Upper lobe of right lung (tissue), 1 donor: ENCODE measurements at regions not wholly inside any gene's neighbourhood (a gene's known extent, or its start where the extent isn't known, plus 50 kb on each side); places are given as distances from the start of the nearest gene placed in this dataset.

Source experiments
- ATAC-seq: fragments of 200-7000 bp; cut with Tn5 transposase; one replicate; pipeline ENCODE4 v1.9.1; 2020; ENCODE audit warnings: mild to moderate bottlenecking, moderate library complexity
- DNase-seq: peaks from one replicate; pipeline ENCODE4 v3.0.0-alpha.2; 2020
- H3K27ac ChIP-seq: fragments of 200-600 bp; one replicate; pipeline ENCODE4 v1.8.0; 2022
- H3K27me3 ChIP-seq: fragments of 200-600 bp; one replicate; pipeline ENCODE4 v1.8.0; 2022; ENCODE audit warnings: mild to moderate bottlenecking
- H3K36me3 ChIP-seq: fragments of 200-600 bp; one replicate; pipeline ENCODE4 v1.8.0; 2022
- H3K4me1 ChIP-seq: fragments of 200-600 bp; one replicate; pipeline ENCODE4 v1.8.0; 2022
- H3K4me3 ChIP-seq: fragments of 200-600 bp; one replicate; pipeline ENCODE4 v1.8.0; 2022; ENCODE audit warnings: mild to moderate bottlenecking
- H3K9me3 ChIP-seq: fragments of 200-600 bp; one replicate; pipeline ENCODE4 v1.8.0; 2022
- intact Hi-C: fragments of 100-400 bp; cut with DNase I; formaldehyde crosslinking; loops from one replicate; pipeline ENCODE4 v1.11.0; 2022
- TF ChIP-seq, protein P1 (sequence below): fragments of 200-600 bp; IDR thresholded peaks from one replicate; pipeline ENCODE4 v1.8.0; 2022; ENCODE audit warnings: antibody characterized with exemption
- donor health status: DM: no; HTN: yes; CAD: no; lungs with severe emphysema.

DNA sequence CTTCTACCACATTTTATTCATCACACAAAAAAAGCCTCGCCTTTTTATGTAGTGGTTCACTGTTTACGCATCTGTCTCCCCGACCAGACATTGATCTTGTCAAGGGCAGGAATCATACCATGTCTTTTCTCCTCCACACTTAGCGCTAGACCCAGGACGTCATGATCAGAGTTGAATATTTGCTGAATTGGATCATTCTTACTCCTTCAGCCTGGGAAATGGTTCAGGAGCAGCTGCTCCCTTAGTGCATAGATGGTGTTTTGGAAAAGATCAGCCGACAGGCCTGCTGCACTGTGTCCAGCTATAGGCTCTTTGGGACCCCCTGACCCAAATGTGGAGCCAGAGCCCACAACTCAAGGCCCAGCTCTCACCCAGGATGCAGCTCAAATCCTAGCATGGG, 249.1 kb upstream of the TMEM72 start:
- H3K4me3 ChIP-seq: no peak overlapping the region
- H3K4me1 ChIP-seq: no peaks in the 10 kb centered on the region
- H3K9me3 ChIP-seq: no peaks in the 10 kb centered on the region
- H3K36me3 ChIP-seq: no peaks in the 10 kb centered on the region
- DNase-seq (no peak), ATAC-seq (no peak)
- TF ChIP-seq, protein P1, sequence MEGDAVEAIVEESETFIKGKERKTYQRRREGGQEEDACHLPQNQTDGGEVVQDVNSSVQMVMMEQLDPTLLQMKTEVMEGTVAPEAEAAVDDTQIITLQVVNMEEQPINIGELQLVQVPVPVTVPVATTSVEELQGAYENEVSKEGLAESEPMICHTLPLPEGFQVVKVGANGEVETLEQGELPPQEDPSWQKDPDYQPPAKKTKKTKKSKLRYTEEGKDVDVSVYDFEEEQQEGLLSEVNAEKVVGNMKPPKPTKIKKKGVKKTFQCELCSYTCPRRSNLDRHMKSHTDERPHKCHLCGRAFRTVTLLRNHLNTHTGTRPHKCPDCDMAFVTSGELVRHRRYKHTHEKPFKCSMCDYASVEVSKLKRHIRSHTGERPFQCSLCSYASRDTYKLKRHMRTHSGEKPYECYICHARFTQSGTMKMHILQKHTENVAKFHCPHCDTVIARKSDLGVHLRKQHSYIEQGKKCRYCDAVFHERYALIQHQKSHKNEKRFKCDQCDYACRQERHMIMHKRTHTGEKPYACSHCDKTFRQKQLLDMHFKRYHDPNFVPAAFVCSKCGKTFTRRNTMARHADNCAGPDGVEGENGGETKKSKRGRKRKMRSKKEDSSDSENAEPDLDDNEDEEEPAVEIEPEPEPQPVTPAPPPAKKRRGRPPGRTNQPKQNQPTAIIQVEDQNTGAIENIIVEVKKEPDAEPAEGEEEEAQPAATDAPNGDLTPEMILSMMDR: no peak
- intact Hi-C loops: no loop called here
- H3K27me3 ChIP-seq: no peaks in the 10 kb centered on the region
- H3K27ac ChIP-seq: no peak overlapping the region

GRCh38 chr10:44668336-44668735, 242.8 kb upstream of the TMEM72 start:
- DNase-seq (no peak), ATAC-seq (no peak)
- Histone ChIP-seq H3K36me3 (no peaks in the 10 kb centered on the region), H3K4me1 (no peaks in the 10 kb centered on the region), H3K4me3 (no peak overlapping the region), H3K27me3 (no peaks in the 10 kb centered on the region), H3K9me3 (no peaks in the 10 kb centered on the region), H3K27ac (no peak overlapping the region)
- intact Hi-C loops: no loop called here
- TF ChIP-seq, protein P1: no peak

DNA sequence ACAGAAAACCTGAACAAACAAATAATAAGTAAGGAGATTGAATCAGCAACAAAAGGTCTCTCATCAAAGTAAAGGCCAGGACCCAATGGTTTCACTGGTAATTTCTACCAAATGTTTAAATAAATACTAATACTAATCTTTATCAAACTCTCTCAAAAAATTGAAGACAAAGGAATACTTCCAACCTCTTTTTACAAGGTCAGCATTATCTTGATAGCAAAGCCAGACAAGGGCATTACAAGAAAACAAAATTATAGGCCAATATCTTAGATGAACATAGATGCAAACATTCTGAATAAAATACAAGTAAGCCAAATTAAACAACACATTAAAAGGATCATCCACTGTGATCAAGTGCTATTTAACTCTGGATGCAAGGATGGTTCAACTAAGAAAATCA, 239.8 kb upstream of the TMEM72 start:
- no peak for DNase-seq
- TF ChIP-seq, protein P1: no peak
- H3K9me3 ChIP-seq: no peaks in the 10 kb centered on the region
- intact Hi-C loops: no loop called here
- no peak for ATAC-seq
- H3K4me3 ChIP-seq: no peak overlapping the region
- H3K36me3 ChIP-seq: no peaks in the 10 kb centered on the region
- no peaks in the 10 kb centered on the region for H3K27me3 ChIP-seq
- H3K4me1 ChIP-seq: no peaks in the 10 kb centered on the region
- no peak overlapping the region for H3K27ac ChIP-seq

DNA sequence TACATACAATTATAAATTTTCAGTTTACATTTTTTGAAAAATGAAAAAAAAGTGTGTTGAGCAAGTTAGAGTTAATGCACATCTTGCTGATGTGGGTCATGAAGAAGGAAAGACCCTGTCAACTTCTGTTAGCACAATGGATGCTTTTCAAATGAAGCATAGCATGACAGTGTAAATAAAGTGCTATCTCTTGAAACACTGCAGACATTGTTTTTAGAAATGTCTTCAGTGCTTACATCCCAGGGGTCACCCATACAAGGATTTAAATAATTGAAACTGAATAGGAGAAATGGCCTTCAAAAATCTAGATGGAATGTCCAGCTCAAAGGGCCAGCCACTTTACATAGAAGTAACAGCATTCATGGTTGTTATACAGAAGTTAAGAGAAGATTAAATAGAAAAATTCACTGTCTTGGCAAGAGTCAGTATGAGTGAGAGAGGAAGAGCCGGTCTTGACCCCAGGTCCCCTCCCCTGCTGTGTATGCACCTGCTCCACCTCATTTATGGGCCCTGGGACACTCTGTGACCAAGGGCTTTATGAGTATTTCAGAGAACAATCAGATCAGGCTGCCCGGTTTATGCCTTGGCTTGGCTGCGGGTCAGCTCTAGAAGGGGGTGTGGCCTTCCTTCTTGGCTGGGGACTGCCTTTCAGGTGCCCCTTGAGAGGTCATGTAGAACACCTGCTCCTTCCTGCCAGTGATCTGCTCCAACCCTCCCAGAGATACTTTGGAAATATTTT, 237.7 kb upstream of the TMEM72 start:
- TF ChIP-seq, protein P1: no peak
- H3K4me1 ChIP-seq: no peaks in the 10 kb centered on the region
- H3K27ac ChIP-seq: no peak overlapping the region
- intact Hi-C loops: no loop called here
- no peaks in the 10 kb centered on the region for H3K27me3 ChIP-seq
- ATAC-seq (peak; percentile 76), DNase-seq (no peak)
- H3K9me3 ChIP-seq: no peaks in the 10 kb centered on the region
- no peaks in the 10 kb centered on the region for H3K36me3 ChIP-seq
- no peak overlapping the region for H3K4me3 ChIP-seq

- Histone ChIP-seq H3K27me3 (no peaks in the 10 kb centered on the region), H3K9me3 (no peaks in the 10 kb centered on the region), H3K4me3 (no peak overlapping the region), H3K36me3 (no peaks in the 10 kb centered on the region), H3K4me1 (no peaks in the 10 kb centered on the region), H3K27ac (no peak overlapping the region)
- ATAC-seq (no peak), DNase-seq (no peak)
- intact Hi-C loops: no loop called here
- TF ChIP-seq, protein P1: no peak
Observed at GRCh38 chr10:44674536-44675386, 236.4 kb upstream of the TMEM72 start.
